Small intestine (tissue), 7 donors: ENCODE measurements at regions not wholly inside any gene's neighbourhood (a gene's known extent, or its start where the extent isn't known, plus 50 kb on each side); places are given as distances from the start of the nearest gene placed in this dataset.

Experiments used
- DNase-seq, 2 donors: peaks; one replicate each; pipeline versions ENCODE4 v3.0.0 to v3.0.0-alpha.2; 2013
- FAIRE-seq: peaks from 2 replicates; lab custom pipeline; 2012; peaks lifted over from hg19 to GRCh38; lab: Jason Lieb, UNC
- H3K27ac ChIP-seq, 3 donors: one replicate each; pipeline ENCODE4 v1.5.1; 2013; ENCODE audit warnings: low read length in 2 of 3, mild to moderate bottlenecking in 2 of 3, control low read depth in 1 of 3, inconsistent platforms in 1 of 3, low read depth in 1 of 3, moderate library complexity in 1 of 3
- H3K27me3 ChIP-seq, 3 donors: one replicate each; pipeline ENCODE4 v1.6.1; 2013; ENCODE audit warnings: low read length in 3 of 3, inconsistent platforms in 1 of 3; ENCODE audit not compliant: control insufficient read depth in 3 of 3, insufficient read depth in 3 of 3
- H3K36me3 ChIP-seq, 3 donors: one replicate each; pipeline ENCODE4 v1.6.1; 2013; ENCODE audit warnings: low read length in 3 of 3, inconsistent platforms in 1 of 3, low read depth in 1 of 3, mild to moderate bottlenecking in 1 of 3, moderate library complexity in 1 of 3; ENCODE audit not compliant: control insufficient read depth in 3 of 3, insufficient read depth in 2 of 3
- H3K4me1 ChIP-seq, 3 donors: one replicate each; pipeline ENCODE4 v1.6.1; 2013; ENCODE audit warnings: low read length in 2 of 3, inconsistent platforms in 1 of 3, low read depth in 1 of 3, mild to moderate bottlenecking in 1 of 3, moderate library complexity in 1 of 3; ENCODE audit not compliant: control insufficient read depth in 3 of 3, insufficient read depth in 2 of 3
- H3K4me3 ChIP-seq, 3 donors: one replicate each; pipeline ENCODE4 v1.5.1; 2013; ENCODE audit warnings: low read length in 3 of 3, control low read depth in 1 of 3, inconsistent platforms in 1 of 3, low read depth in 1 of 3, mild to moderate bottlenecking in 1 of 3, moderate library complexity in 1 of 3
- H3K9me3 ChIP-seq, 2 donors: one replicate each; pipeline ENCODE4 v1.6.1; 2013; ENCODE audit warnings: low read depth in 1 of 2, low read length in 1 of 2; ENCODE audit not compliant: control insufficient read depth in 2 of 2, insufficient read depth in 1 of 2
- WGBS, 3 donors: extraction: QIAGEN DNeasy Blood & Tissue Kit; methylation state at CpG; one replicate each; pipeline ENCODE4 v1.1.7; 2013; 5-methylcytosine and 5-hydroxymethylcytosine counted together
- donor health status: healthy with polysubstance abuse.
- donor health status: control.
- donor health status: control.
- donor health status: Bipolar disorder and iron deficiency.
- donor health status: healthy.

- H3K27me3 ChIP-seq, result peaks cover 0 to 3% (median 0%) of the 10 kb centered on the region in 3 donors
- FAIRE-seq (no peak), DNase-seq (no peak)
- H3K36me3 ChIP-seq, result no peaks in the 10 kb centered on the region
- WGBS, 3 donors, result 70 to 91% (median 74%) methylated on average over 2 of the region's 2 CpGs
- H3K27ac ChIP-seq, result no peak overlapping the region
- no peak overlapping the region for H3K4me3 ChIP-seq
- peaks cover 0 to 28% (median 3%) of the 10 kb centered on the region in 3 donors for H3K4me1 ChIP-seq
- no peaks in the 10 kb centered on the region for H3K9me3 ChIP-seq
Observed at GRCh38 chr6:40077315-40077714, 143.1 kb upstream of the MOCS1 start.

GRCh38 chr6:40075056-40075590 lies 140.9 kb upstream of the MOCS1 start:
- Histone ChIP-seq H3K4me1 (peaks cover 0 to 39% (median 3%) of the 10 kb centered on the region in 3 donors), H3K27me3 (peaks cover 0 to 3% (median 0%) of the 10 kb centered on the region in 3 donors), H3K4me3 (no peak overlapping the region), H3K9me3 (no peaks in the 10 kb centered on the region), H3K36me3 (no peaks in the 10 kb centered on the region), H3K27ac (peak overlapping the region in 2 of 3 donors; percentile 34 to 54)
- DNase-seq (peak in 1 of 2 donors; percentile 65), FAIRE-seq (no peak)
- 28 to 83% (median 70%) methylated on average over 1 of the region's 1 CpG for WGBS, 3 donors

DNA sequence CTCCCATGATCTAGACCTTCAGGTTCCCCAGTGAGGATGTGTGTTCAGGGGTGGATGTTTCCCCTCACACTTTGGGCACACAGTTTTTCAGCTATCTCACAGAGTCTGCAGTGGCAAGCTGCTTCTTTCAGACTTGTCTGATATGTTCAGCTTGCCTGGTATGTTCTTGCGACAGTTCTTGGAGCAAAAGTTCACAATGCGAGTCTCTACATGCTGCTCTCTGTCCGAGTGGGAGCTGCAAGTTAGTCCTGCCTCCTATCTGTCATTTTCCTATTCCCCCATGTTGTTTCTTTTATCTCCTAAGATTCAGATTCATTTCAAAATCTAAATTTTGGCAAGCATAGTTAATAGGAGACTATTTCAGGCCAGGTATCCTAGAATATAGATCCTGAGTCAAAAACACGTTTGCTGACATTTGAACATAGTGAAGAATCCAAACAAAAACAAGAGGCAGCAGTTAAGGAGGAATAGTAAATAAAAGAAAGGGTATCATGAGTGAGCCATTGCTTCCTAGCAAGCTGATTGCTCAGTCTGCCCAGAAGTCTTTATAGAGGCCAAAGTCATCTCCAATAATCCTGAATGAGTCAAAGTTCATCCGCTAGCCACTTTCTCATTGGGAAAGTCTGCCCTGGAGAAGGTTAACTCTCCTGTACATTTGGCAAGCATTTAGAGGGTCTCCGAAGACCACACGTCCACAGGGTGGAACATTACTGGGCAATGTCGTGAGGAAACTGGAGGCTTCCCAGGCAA lies 140.2 kb upstream of the MOCS1 start:
- Histone ChIP-seq H3K9me3 (no peaks in the 10 kb centered on the region), H3K4me1 (peaks cover 0 to 41% (median 3%) of the 10 kb centered on the region in 3 donors), H3K27me3 (peaks cover 0 to 3% (median 0%) of the 10 kb centered on the region in 3 donors), H3K36me3 (no peaks in the 10 kb centered on the region), H3K27ac (peak overlapping the region in 1 of 3 donors; percentile 54), H3K4me3 (no peak overlapping the region)
- FAIRE-seq (no peak), DNase-seq (peak; percentile 76 to 77)
- 23 to 68% (median 43%) methylated on average over 8 of the region's 8 CpGs for WGBS, 3 donors

DNA sequence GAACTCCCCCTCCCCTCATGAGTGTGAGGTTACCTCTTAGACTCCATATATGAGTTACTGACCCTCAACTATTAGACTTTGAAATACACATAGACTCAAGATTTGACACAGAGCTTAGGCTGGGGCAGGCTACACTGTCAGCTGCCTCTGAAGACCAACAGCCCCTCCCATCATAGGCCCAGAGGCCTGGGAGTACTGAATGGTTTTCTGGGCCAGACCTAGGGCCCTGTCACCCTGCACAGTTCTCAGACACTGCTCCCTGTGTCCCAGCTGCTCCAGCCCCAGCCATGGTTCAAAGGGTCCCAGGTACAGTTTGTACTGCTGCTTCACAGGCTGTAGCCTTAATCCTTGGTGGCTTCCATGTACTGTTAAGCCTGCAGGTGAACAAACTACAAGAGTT lies 132.1 kb upstream of the MOCS1 start:
- H3K27ac ChIP-seq, result no peak overlapping the region
- H3K4me3 ChIP-seq, result no peak overlapping the region
- H3K9me3 ChIP-seq, result peaks cover 0 to 8% of the 10 kb centered on the region in 2 donors
- no peaks in the 10 kb centered on the region for H3K27me3 ChIP-seq
- peaks cover 0 to 17% (median 0%) of the 10 kb centered on the region in 3 donors for H3K4me1 ChIP-seq
- H3K36me3 ChIP-seq, result no peaks in the 10 kb centered on the region
- DNase-seq (no peak), FAIRE-seq (no peak)

- WGBS, 3 donors, result 62 to 92% (median 63%) methylated on average over 1 of the region's 1 CpG
- Histone ChIP-seq H3K27me3 (peaks cover 0 to 7% (median 6%) of the 10 kb centered on the region in 3 donors), H3K4me1 (no peaks in the 10 kb centered on the region), H3K9me3 (no peaks in the 10 kb centered on the region), H3K4me3 (no peak overlapping the region), H3K36me3 (no peaks in the 10 kb centered on the region), H3K27ac (no peak overlapping the region)
- FAIRE-seq (no peak), DNase-seq (no peak)
Observed at GRCh38 chr6:40056865-40057264, 122.6 kb upstream of the MOCS1 start.

DNA sequence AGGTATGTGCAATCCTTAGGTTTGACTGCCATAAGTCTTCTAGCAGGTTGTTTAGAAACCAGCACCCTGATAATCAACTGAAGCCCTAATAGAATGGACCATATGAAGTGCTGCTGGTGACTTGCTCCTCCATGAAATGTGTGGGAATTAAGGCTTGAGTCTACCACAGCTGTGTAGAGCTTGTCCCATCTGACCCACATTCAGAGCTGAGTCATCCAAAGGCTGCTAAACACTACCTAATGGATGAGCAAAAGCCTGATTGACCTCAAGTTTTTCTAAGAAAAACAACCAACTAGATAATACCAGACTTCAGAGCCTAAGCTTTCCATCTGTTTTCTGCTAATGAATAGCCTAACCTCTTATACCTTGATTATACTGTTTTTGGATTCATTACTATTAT lies 120.3 kb upstream of the MOCS1 start:
- H3K9me3 ChIP-seq, result no peaks in the 10 kb centered on the region
- no peak overlapping the region for H3K4me3 ChIP-seq
- no peaks in the 10 kb centered on the region for H3K36me3 ChIP-seq
- DNase-seq (no peak), FAIRE-seq (no peak)
- H3K27me3 ChIP-seq, result peaks cover 0 to 12% (median 6%) of the 10 kb centered on the region in 3 donors
- no peaks in the 10 kb centered on the region for H3K4me1 ChIP-seq
- H3K27ac ChIP-seq, result no peak overlapping the region

DNA sequence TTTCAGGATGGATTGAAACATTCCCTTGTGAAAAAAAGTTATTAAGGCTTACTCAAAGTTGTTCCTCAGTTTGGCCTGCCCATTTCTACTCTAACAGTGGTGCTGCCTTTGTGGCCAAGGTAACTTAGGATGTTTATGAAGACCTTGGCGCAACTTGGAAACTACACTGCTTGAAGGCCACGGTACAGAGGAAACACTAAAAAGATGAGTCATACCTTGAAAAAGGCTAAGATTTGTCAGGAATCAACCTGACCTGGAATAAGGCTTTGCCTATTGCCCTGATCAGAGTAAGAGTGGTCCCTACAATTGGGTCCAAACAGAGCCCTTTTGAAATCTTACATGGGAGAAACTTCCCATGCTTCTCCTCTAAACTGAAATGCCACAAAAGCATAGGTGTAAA lies 119.9 kb upstream of the MOCS1 start:
- FAIRE-seq, result no peak
- H3K4me3 ChIP-seq, result no peak overlapping the region
- H3K27ac ChIP-seq, result no peak overlapping the region
- H3K27me3 ChIP-seq, result peaks cover 0 to 12% (median 10%) of the 10 kb centered on the region in 3 donors
- no peaks in the 10 kb centered on the region for H3K4me1 ChIP-seq
- no peaks in the 10 kb centered on the region for H3K9me3 ChIP-seq
- no peaks in the 10 kb centered on the region for H3K36me3 ChIP-seq
- DNase-seq, result no peak
- 55 to 62% (median 59%) methylated on average over 2 of the region's 2 CpGs for WGBS, 3 donors

GRCh38 chr6:40049128-40049527 lies 114.9 kb upstream of the MOCS1 start:
- Histone ChIP-seq H3K4me1 (no peaks in the 10 kb centered on the region), H3K36me3 (no peaks in the 10 kb centered on the region), H3K27me3 (peaks cover 0 to 5% (median 4%) of the 10 kb centered on the region in 3 donors), H3K27ac (no peak overlapping the region), H3K4me3 (no peak overlapping the region), H3K9me3 (no peaks in the 10 kb centered on the region)
- 83 to 92% (median 92%) methylated on average over 4 of the region's 4 CpGs for WGBS, 3 donors
- DNase-seq, result no peak
- FAIRE-seq, result no peak
